GM18520 (cell line): ENCODE measurements at regions not wholly inside any gene's neighbourhood (a gene's known extent, or its start where the extent isn't known, plus 50 kb on each side); places are given as distances from the start of the nearest gene placed in this dataset.
"Not testable (repeated sequence)": the region's sequence is repeated elsewhere in the genome, so short reads cannot be mapped to it uniquely, and the experiment has no call there.

Experiments used
- ATAC-seq: cut with Tn5 transposase; IDR thresholded peaks from one replicate; pipeline ENCODE4 v1.9.1; 2021; ENCODE audit not compliant: unreplicated experiment

GRCh38 chr19:28578786-28579505 lies 634.0 kb downstream of the UQCRFS1 start:
- ATAC-seq, result no peak

GRCh38 chr19:28578208-28578607 lies 634.7 kb downstream of the UQCRFS1 start:
- no peak for ATAC-seq

- ATAC-seq, result no peak
Observed at GRCh38 chr19:28577666-28578065, 635.3 kb downstream of the UQCRFS1 start.

- ATAC-seq, result no peak
Observed at GRCh38 chr19:28577233-28577632, 635.7 kb downstream of the UQCRFS1 start.

- no peak for ATAC-seq
Observed at GRCh38 chr19:28575816-28576215, 637.1 kb downstream of the UQCRFS1 start.

- not testable (repeated sequence) for ATAC-seq
Observed at GRCh38 chr19:28575312-28575711, 637.6 kb downstream of the UQCRFS1 start.

- no peak for ATAC-seq
Observed at GRCh38 chr19:28574212-28574611, 638.7 kb downstream of the UQCRFS1 start.

GRCh38 chr19:28569132-28570131 lies 643.5 kb downstream of the UQCRFS1 start:
- no peak for ATAC-seq

- no peak for ATAC-seq
Observed at GRCh38 chr19:28567834-28568233, 645.1 kb downstream of the UQCRFS1 start.

- ATAC-seq, result no peak
Observed at GRCh38 chr19:28563964-28564921, 648.7 kb downstream of the UQCRFS1 start.

- no peak for ATAC-seq
Observed at GRCh38 chr19:28560786-28561185, 652.2 kb downstream of the UQCRFS1 start.

GRCh38 chr19:28558783-28559182 lies 654.2 kb downstream of the UQCRFS1 start:
- no peak for ATAC-seq

- no peak for ATAC-seq
Observed at GRCh38 chr19:28556371-28556770, 656.6 kb downstream of the UQCRFS1 start.

- no peak for ATAC-seq
Observed at GRCh38 chr19:28555317-28555716, 657.6 kb downstream of the UQCRFS1 start.

GRCh38 chr19:28554321-28555091 lies 658.4 kb downstream of the UQCRFS1 start:
- no peak for ATAC-seq

GRCh38 chr19:28553764-28554163 lies 659.2 kb downstream of the UQCRFS1 start:
- ATAC-seq, result no peak

- ATAC-seq, result no peak
Observed at GRCh38 chr19:28553005-28553404, 659.9 kb downstream of the UQCRFS1 start.

GRCh38 chr19:28549680-28550277 lies 663.2 kb downstream of the UQCRFS1 start:
- ATAC-seq, result no peak

GRCh38 chr19:28546148-28546685 lies 666.7 kb downstream of the UQCRFS1 start:
- ATAC-seq, result no peak
